ENCODE measurements at regions not wholly inside any gene's neighbourhood (a gene's known extent, or its start where the extent isn't known, plus 50 kb on each side); places are given as distances from the start of the nearest gene placed in this dataset.

DNA sequence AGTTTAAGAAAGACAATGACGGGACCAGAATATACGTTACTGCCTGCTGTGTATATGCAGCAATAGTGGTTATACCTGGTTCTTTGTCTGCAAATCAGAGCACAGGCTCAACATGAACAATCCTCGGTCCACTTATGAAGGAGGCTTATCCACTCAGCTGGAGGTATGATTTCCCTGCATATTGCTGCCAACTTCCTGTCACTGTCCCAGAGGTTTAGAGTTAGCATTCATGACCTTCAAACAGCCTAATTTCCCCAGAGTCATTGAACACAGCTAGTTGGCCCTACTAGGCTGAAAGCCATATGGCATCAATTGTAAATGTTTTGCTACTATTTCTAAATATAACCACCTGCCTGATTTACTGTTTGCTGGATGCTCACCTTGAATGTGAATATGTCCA lies 224.9 kb upstream of the ZNF717 start:
- DNase-seq (ENCODE audit: low spot score): no peak
- TF ChIP-seq, protein P1, sequence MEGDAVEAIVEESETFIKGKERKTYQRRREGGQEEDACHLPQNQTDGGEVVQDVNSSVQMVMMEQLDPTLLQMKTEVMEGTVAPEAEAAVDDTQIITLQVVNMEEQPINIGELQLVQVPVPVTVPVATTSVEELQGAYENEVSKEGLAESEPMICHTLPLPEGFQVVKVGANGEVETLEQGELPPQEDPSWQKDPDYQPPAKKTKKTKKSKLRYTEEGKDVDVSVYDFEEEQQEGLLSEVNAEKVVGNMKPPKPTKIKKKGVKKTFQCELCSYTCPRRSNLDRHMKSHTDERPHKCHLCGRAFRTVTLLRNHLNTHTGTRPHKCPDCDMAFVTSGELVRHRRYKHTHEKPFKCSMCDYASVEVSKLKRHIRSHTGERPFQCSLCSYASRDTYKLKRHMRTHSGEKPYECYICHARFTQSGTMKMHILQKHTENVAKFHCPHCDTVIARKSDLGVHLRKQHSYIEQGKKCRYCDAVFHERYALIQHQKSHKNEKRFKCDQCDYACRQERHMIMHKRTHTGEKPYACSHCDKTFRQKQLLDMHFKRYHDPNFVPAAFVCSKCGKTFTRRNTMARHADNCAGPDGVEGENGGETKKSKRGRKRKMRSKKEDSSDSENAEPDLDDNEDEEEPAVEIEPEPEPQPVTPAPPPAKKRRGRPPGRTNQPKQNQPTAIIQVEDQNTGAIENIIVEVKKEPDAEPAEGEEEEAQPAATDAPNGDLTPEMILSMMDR (IDR thresholded peaks at IDR 0.05; ENCODE audit: borderline replicate concordance, control extremely low read depth, extremely low read depth, insufficient read depth, missing control alignments): no peak
- in situ Hi-C loops (cut with MboI; ENCODE audit: low sequenced_read_pairs, unreplicated experiment): no loop called here

- in situ Hi-C loops (cut with MboI; ENCODE audit: low sequenced_read_pairs, unreplicated experiment): no loop called here
Observed at GRCh38 chr3:76011121-76011520, 225.8 kb upstream of the ZNF717 start.

GRCh38 chr3:76015496-76015895 lies 230.1 kb upstream of the ZNF717 start:
- in situ Hi-C loops (cut with MboI; ENCODE audit: low sequenced_read_pairs, unreplicated experiment): no loop called here
- TF ChIP-seq, protein P1 (IDR thresholded peaks at IDR 0.05; ENCODE audit: borderline replicate concordance, control extremely low read depth, extremely low read depth, insufficient read depth, missing control alignments): no peak
- no peak for DNase-seq (ENCODE audit: low spot score)

More at GRCh38 chr3:76011121-76011520, 225.8 kb upstream of the ZNF717 start:
- no peak for DNase-seq (ENCODE audit: low spot score)
- TF ChIP-seq, protein P1 (IDR thresholded peaks at IDR 0.05; ENCODE audit: borderline replicate concordance, control extremely low read depth, extremely low read depth, insufficient read depth, missing control alignments): no peak

- no peak for DNase-seq (ENCODE audit: low spot score)
- in situ Hi-C loops (cut with MboI; ENCODE audit: low sequenced_read_pairs, unreplicated experiment): no loop called here
- TF ChIP-seq, protein P1 (IDR thresholded peaks at IDR 0.05; ENCODE audit: borderline replicate concordance, control extremely low read depth, extremely low read depth, insufficient read depth, missing control alignments): no peak
Observed at GRCh38 chr3:76016111-76016510, 230.8 kb upstream of the ZNF717 start.

GRCh38 chr3:76016769-76017439 lies 231.6 kb upstream of the ZNF717 start:
- no peak for DNase-seq (ENCODE audit: low spot score)
- in situ Hi-C loops (cut with MboI; ENCODE audit: low sequenced_read_pairs, unreplicated experiment): no loop called here
- TF ChIP-seq, protein P1 (IDR thresholded peaks at IDR 0.05; ENCODE audit: borderline replicate concordance, control extremely low read depth, extremely low read depth, insufficient read depth, missing control alignments): no peak

DNA sequence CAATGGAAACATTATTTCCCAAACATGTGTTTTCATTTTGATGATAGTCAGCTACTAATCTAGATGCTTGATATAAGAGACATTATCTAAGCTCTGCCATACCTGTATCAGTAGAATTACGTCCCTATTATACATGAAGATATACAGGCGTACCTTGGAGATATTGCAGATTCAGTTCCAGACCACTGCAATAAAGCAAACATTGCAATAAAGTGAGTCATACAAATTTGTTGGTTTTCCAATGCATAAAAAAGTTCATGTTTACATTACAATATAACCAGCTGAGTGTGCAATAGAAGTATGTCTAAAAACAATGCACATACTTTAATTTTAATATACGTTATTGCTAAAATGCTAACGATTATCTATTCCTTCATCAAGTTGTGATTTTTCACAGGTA lies 236.0 kb upstream of the ZNF717 start:
- TF ChIP-seq, protein P1 (IDR thresholded peaks at IDR 0.05; ENCODE audit: borderline replicate concordance, control extremely low read depth, extremely low read depth, insufficient read depth, missing control alignments): no peak
- in situ Hi-C loops (cut with MboI; ENCODE audit: low sequenced_read_pairs, unreplicated experiment): no loop called here
- DNase-seq (ENCODE audit: low spot score): no peak

All from GM13976 (cell line).